BLaER1 treated with 17β-estradiol and CSF1 and Interleukin-3, amounts not matched to agents 10 nM and 100 nM (cell line): ENCODE measurements at regions not wholly inside any gene's neighbourhood (a gene's known extent, or its start where the extent isn't known, plus 50 kb on each side); places are given as distances from the start of the nearest gene placed in this dataset.

Source experiments
- H3K27ac ChIP-seq, 11 experiments: shearing (Covaris generic); formaldehyde crosslinking; 2 replicates each; pipeline ENCODE4 v1.8.1; 2022
- H3K27me3 ChIP-seq, 11 experiments: shearing (Covaris generic); formaldehyde crosslinking; 2 replicates each; pipeline ENCODE4 v1.8.1; 2022
- H3K36me3 ChIP-seq, 11 experiments: shearing (Covaris generic); formaldehyde crosslinking; 2 replicates each; pipeline ENCODE4 v1.8.1; 2022
- H3K4me1 ChIP-seq, 10 experiments: shearing (Covaris generic); formaldehyde crosslinking; 2 replicates each; pipeline ENCODE4 v1.8.1; 2022
- H3K4me2 ChIP-seq, 11 experiments: shearing (Covaris generic); formaldehyde crosslinking; 2 replicates each; pipeline ENCODE4 v1.8.1; 2022
- H3K4me3 ChIP-seq, 10 experiments: shearing (Covaris generic); formaldehyde crosslinking; 2 replicates each; pipeline ENCODE4 v1.8.1; 2022
- H3K9ac ChIP-seq, 11 experiments: shearing (Covaris generic); formaldehyde crosslinking; 2 replicates each; pipeline ENCODE4 v1.8.1; 2022
- H3K9me3 ChIP-seq, 11 experiments: shearing (Covaris generic); formaldehyde crosslinking; replicated peaks in 1 of 11; 2 replicates each; pipeline ENCODE4 v1.8.1; 2022
- H4K20me1 ChIP-seq, 11 experiments: shearing (Covaris generic); formaldehyde crosslinking; 2 replicates each; pipeline ENCODE4 v1.8.1; 2022
- Cebpa-rat ChIP-seq, 11 experiments: shearing (Covaris generic); IDR thresholded peaks; 2 replicates each; pipeline ENCODE4 v1.8.1; 2022

- H3K9me3 ChIP-seq: no peaks in the 10 kb centered on the region
- H3K27me3 ChIP-seq: no peaks in the 10 kb centered on the region
- peaks cover 0 to 28% (median 7%) of the 10 kb centered on the region in 10 experiments; a peak in 9 of 20 replicates for H3K4me1 ChIP-seq
- no peaks in the 10 kb centered on the region for H3K36me3 ChIP-seq
- H3K4me2 ChIP-seq: no peak overlapping the region
- no peak overlapping the region for H3K9ac ChIP-seq
- H4K20me1 ChIP-seq: no peaks in the 10 kb centered on the region
- no peak for TF ChIP-seq Cebpa-rat (IDR thresholded peaks at IDR 0.05)
- H3K27ac ChIP-seq: no peak overlapping the region
- no peak overlapping the region for H3K4me3 ChIP-seq
Observed at GRCh38 chr11:131190446-131190845, 180.0 kb upstream of the NTM start.

- H3K36me3 ChIP-seq: no peaks in the 10 kb centered on the region
- H3K27me3 ChIP-seq: no peaks in the 10 kb centered on the region
- no peaks in the 10 kb centered on the region for H4K20me1 ChIP-seq
- H3K27ac ChIP-seq: no peak overlapping the region
- peaks cover 0 to 19% (median 5%) of the 10 kb centered on the region in 10 experiments; a peak in 9 of 20 replicates for H3K4me1 ChIP-seq
- 0 out of 22 replicates have a peak overlapping the region, but pooled peaks of 1 of the 11 experiments have one; percentile 8 for H3K4me2 ChIP-seq
- no peak overlapping the region for H3K9ac ChIP-seq
- no peaks in the 10 kb centered on the region for H3K9me3 ChIP-seq
- no peak for TF ChIP-seq Cebpa-rat (IDR thresholded peaks at IDR 0.05)
- H3K4me3 ChIP-seq: no peak overlapping the region
Observed at GRCh38 chr11:131191606-131192005, 178.8 kb upstream of the NTM start.

- Histone ChIP-seq H3K36me3 (no peaks in the 10 kb centered on the region), H3K9me3 (no peaks in the 10 kb centered on the region), H3K27ac (no peak overlapping the region), H4K20me1 (no peaks in the 10 kb centered on the region; a peak in 1 of 22 replicates), H3K4me1 (peaks cover 0 to 8% (median 0%) of the 10 kb centered on the region in 10 experiments; a peak in 6 of 20 replicates), H3K4me3 (no peak overlapping the region), H3K27me3 (no peaks in the 10 kb centered on the region), H3K4me2 (no peak overlapping the region; a peak in 1 of 22 replicates), H3K9ac (no peak overlapping the region)
- no peak for TF ChIP-seq Cebpa-rat (IDR thresholded peaks at IDR 0.05)
Observed at GRCh38 chr11:131192628-131193027, 177.8 kb upstream of the NTM start.

- H3K4me3 ChIP-seq: no peak overlapping the region
- no peak overlapping the region for H3K27ac ChIP-seq
- no peaks in the 10 kb centered on the region; a peak in 1 of 22 replicates for H4K20me1 ChIP-seq
- H3K9ac ChIP-seq: no peak overlapping the region
- H3K36me3 ChIP-seq: no peaks in the 10 kb centered on the region
- no peaks in the 10 kb centered on the region for H3K9me3 ChIP-seq
- TF ChIP-seq Cebpa-rat (IDR thresholded peaks at IDR 0.05): no peak
- peaks cover 0 to 4% (median 0%) of the 10 kb centered on the region in 10 experiments; a peak in 3 of 20 replicates for H3K4me1 ChIP-seq
- no peaks in the 10 kb centered on the region for H3K27me3 ChIP-seq
- no peak overlapping the region for H3K4me2 ChIP-seq
Observed at GRCh38 chr11:131193031-131193501, 177.3 kb upstream of the NTM start.

GRCh38 chr11:131194726-131195125, 175.7 kb upstream of the NTM start:
- Histone ChIP-seq H3K9ac (no peak overlapping the region), H4K20me1 (no peaks in the 10 kb centered on the region; a peak in 1 of 22 replicates), H3K4me2 (no peak overlapping the region), H3K36me3 (no peaks in the 10 kb centered on the region), H3K4me3 (no peak overlapping the region), H3K27me3 (no peaks in the 10 kb centered on the region), H3K4me1 (peaks cover 0 to 5% (median 0%) of the 10 kb centered on the region in 10 experiments; a peak in 3 of 20 replicates), H3K9me3 (no peaks in the 10 kb centered on the region), H3K27ac (no peak overlapping the region)
- no peak for TF ChIP-seq Cebpa-rat (IDR thresholded peaks at IDR 0.05)

GRCh38 chr11:131195661-131196517, 174.5 kb upstream of the NTM start:
- no peak overlapping the region for H3K27ac ChIP-seq

GRCh38 chr11:131198161-131199014, 172.0 kb upstream of the NTM start:
- no peaks in the 10 kb centered on the region; a peak in 1 of 22 replicates for H4K20me1 ChIP-seq
- TF ChIP-seq Cebpa-rat (IDR thresholded peaks at IDR 0.05): no peak
- no peaks in the 10 kb centered on the region for H3K27me3 ChIP-seq
- no peak overlapping the region for H3K4me2 ChIP-seq
- no peak overlapping the region for H3K9ac ChIP-seq
- no peaks in the 10 kb centered on the region for H3K36me3 ChIP-seq
- peaks cover 0 to 5% (median 0%) of the 10 kb centered on the region in 10 experiments; a peak in 3 of 20 replicates for H3K4me1 ChIP-seq
- H3K9me3 ChIP-seq: no peaks in the 10 kb centered on the region
- H3K4me3 ChIP-seq: no peak overlapping the region
- H3K27ac ChIP-seq: no peak overlapping the region

More at GRCh38 chr11:131195661-131196517, 174.5 kb upstream of the NTM start:
- Histone ChIP-seq H3K27me3 (no peaks in the 10 kb centered on the region), H4K20me1 (no peaks in the 10 kb centered on the region; a peak in 1 of 22 replicates), H3K9me3 (no peaks in the 10 kb centered on the region), H3K9ac (no peak overlapping the region), H3K4me1 (peaks cover 0 to 5% (median 0%) of the 10 kb centered on the region in 10 experiments; a peak in 3 of 20 replicates), H3K4me2 (no peak overlapping the region), H3K36me3 (no peaks in the 10 kb centered on the region), H3K4me3 (no peak overlapping the region)
- no peak for TF ChIP-seq Cebpa-rat (IDR thresholded peaks at IDR 0.05)

- TF ChIP-seq Cebpa-rat (IDR thresholded peaks at IDR 0.05): no peak
- H3K9ac ChIP-seq: no peak overlapping the region
- H3K9me3 ChIP-seq: no peaks in the 10 kb centered on the region
- no peak overlapping the region for H3K27ac ChIP-seq
- no peaks in the 10 kb centered on the region for H3K36me3 ChIP-seq
- no peaks in the 10 kb centered on the region; a peak in 1 of 22 replicates for H4K20me1 ChIP-seq
- no peak overlapping the region for H3K4me3 ChIP-seq
- H3K4me1 ChIP-seq: peaks cover 0 to 5% (median 0%) of the 10 kb centered on the region in 10 experiments; a peak in 3 of 20 replicates
- H3K27me3 ChIP-seq: no peaks in the 10 kb centered on the region
- 0 out of 22 replicates have a peak overlapping the region, but pooled peaks of 1 of the 11 experiments have one; percentile 24 for H3K4me2 ChIP-seq
Observed at GRCh38 chr11:131199015-131199280, 171.5 kb upstream of the NTM start.

- Histone ChIP-seq H3K27ac (no peak overlapping the region), H3K27me3 (no peaks in the 10 kb centered on the region), H3K9ac (no peak overlapping the region), H3K4me3 (no peak overlapping the region), H3K4me1 (peaks cover 0 to 5% (median 0%) of the 10 kb centered on the region in 10 experiments; a peak in 3 of 20 replicates), H3K4me2 (no peak overlapping the region), H4K20me1 (no peaks in the 10 kb centered on the region; a peak in 1 of 22 replicates), H3K9me3 (no peaks in the 10 kb centered on the region), H3K36me3 (no peaks in the 10 kb centered on the region)
- no peak for TF ChIP-seq Cebpa-rat (IDR thresholded peaks at IDR 0.05)
Observed at GRCh38 chr11:131201674-131202073, 168.7 kb upstream of the NTM start.
